ENCODE measurements at regions not wholly inside any gene's neighbourhood (a gene's known extent, or its start where the extent isn't known, plus 50 kb on each side); places are given as distances from the start of the nearest gene placed in this dataset.

DNA sequence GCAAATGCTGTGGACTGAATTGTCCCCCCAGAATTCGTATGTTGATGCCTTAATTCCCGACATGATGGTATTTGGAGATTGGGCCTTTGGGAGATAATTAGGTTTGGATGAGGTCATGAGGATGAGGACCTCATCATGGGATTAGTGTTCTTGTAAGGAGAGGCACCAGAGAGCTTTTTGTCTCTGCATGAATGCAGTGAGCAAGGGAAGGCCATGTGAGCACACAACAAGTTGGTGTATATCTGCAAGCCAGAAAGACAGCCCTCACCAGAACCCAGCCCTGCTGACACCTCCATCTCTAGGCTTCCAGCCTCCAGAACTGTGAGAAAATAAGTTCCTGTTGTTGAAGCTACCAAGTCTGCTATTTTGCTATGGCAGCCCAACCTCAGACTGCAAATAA lies 51.9 kb upstream of the SMCO2 start:
- TF ChIP-seq, protein P1, sequence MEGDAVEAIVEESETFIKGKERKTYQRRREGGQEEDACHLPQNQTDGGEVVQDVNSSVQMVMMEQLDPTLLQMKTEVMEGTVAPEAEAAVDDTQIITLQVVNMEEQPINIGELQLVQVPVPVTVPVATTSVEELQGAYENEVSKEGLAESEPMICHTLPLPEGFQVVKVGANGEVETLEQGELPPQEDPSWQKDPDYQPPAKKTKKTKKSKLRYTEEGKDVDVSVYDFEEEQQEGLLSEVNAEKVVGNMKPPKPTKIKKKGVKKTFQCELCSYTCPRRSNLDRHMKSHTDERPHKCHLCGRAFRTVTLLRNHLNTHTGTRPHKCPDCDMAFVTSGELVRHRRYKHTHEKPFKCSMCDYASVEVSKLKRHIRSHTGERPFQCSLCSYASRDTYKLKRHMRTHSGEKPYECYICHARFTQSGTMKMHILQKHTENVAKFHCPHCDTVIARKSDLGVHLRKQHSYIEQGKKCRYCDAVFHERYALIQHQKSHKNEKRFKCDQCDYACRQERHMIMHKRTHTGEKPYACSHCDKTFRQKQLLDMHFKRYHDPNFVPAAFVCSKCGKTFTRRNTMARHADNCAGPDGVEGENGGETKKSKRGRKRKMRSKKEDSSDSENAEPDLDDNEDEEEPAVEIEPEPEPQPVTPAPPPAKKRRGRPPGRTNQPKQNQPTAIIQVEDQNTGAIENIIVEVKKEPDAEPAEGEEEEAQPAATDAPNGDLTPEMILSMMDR (conservative IDR thresholded peaks at IDR 0.05; ENCODE audit: low read depth, low read length), result no peak
- TF ChIP-seq EZH2 (IDR thresholded peaks at IDR 0.05; ENCODE audit: borderline replicate concordance, low read depth, low read length, poor library complexity, severe bottlenecking), result no peak
